Mucosa of descending colon (tissue), 3 donors: ENCODE measurements at regions not wholly inside any gene's neighbourhood (a gene's known extent, or its start where the extent isn't known, plus 50 kb on each side); places are given as distances from the start of the nearest gene placed in this dataset.

Experiments
- ATAC-seq: fragments of 200-7000 bp; cut with Tn5 transposase; one replicate; pipeline ENCODE4 v1.9.1; 2020; ENCODE audit warnings: mild to moderate bottlenecking, moderate library complexity
- DNase-seq, 3 donors: peaks; one replicate each; pipeline ENCODE4 v3.0.0-alpha.2; 2020
- H3K36me3 ChIP-seq: fragments of 200-600 bp; one replicate; pipeline ENCODE4 v1.8.0; 2021; ENCODE audit warnings: low read depth, mild to moderate bottlenecking
- H3K4me1 ChIP-seq: fragments of 200-600 bp; one replicate; pipeline ENCODE4 v1.8.0; 2021; ENCODE audit warnings: low read depth, mild to moderate bottlenecking
- H3K4me3 ChIP-seq: fragments of 200-600 bp; one replicate; pipeline ENCODE4 v1.8.0; 2021; ENCODE audit warnings: mild to moderate bottlenecking
- H3K9me3 ChIP-seq: fragments of 200-600 bp; one replicate; pipeline ENCODE4 v1.8.0; 2021; ENCODE audit warnings: mild to moderate bottlenecking
- CTCF ChIP-seq: fragments of 200-600 bp; IDR thresholded peaks from one replicate; pipeline ENCODE4 v1.8.0; 2022; ENCODE audit warnings: antibody characterized with exemption, mild to moderate bottlenecking
- intact Hi-C, 2 donors: fragments of 100-400 bp; cut with DNase I in 1 of 2; cut with micrococcal nuclease in 1 of 2; formaldehyde crosslinking; loops; one replicate each; pipeline versions ENCODE4 v1.11.0 to v1.11.1; 2022; cut with DNase I, micrococcal nuclease
- donor health status: DM: no; HTN: no; CAD: no; lungs with moderate emphysema.
- donor health status: DM: no; HTN: no; CAD: no.
- donor health status: DM: no; HTN: yes; CAD: no.

DNA sequence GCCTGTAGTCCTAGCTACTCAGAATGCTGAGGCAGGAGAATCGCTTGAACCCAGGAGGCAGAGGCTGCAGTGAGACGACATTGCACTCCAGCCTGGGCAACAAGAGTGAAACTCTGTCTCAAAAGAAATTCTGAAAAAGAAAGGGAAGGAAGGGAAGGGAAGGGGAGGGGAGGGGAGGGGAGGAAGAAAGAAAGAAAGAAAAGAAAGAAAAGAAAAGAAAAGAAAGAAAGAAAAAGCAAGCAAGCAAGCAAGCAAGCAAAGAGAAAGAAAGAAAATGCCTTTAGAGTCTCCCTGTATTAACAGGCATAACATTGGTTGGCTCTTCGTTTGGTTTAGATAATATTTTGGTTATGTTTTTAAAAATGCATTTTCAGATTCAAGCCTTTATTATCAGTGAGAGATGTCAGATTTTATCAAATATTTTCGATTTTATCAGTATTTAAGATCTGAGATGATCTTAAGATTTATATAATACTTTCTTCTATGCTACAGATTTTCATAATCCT is 281.1 kb downstream of the NPIPA8 start:
- no peak for TF ChIP-seq CTCF
- Histone ChIP-seq H3K4me1 (no peaks in the 10 kb centered on the region), H3K4me3 (no peak overlapping the region), H3K36me3 (no peaks in the 10 kb centered on the region), H3K9me3 (no peaks in the 10 kb centered on the region)
- no peak for ATAC-seq
- intact Hi-C loops = no loop called here
- DNase-seq = no peak

- intact Hi-C loops = no loop called here
- no peaks in the 10 kb centered on the region for H3K36me3 ChIP-seq
- ATAC-seq = peak; percentile 18
- no peak overlapping the region for H3K4me3 ChIP-seq
- no peak for TF ChIP-seq CTCF
- H3K4me1 ChIP-seq = peaks cover 12% of the 10 kb centered on the region
- no peaks in the 10 kb centered on the region for H3K9me3 ChIP-seq
- peak in 2 of 3 donors; percentile 31 to 46 for DNase-seq
These were observed 285.8 kb downstream of the NPIPA8 start for GRCh38 chr16:18050777-18051176.

DNA sequence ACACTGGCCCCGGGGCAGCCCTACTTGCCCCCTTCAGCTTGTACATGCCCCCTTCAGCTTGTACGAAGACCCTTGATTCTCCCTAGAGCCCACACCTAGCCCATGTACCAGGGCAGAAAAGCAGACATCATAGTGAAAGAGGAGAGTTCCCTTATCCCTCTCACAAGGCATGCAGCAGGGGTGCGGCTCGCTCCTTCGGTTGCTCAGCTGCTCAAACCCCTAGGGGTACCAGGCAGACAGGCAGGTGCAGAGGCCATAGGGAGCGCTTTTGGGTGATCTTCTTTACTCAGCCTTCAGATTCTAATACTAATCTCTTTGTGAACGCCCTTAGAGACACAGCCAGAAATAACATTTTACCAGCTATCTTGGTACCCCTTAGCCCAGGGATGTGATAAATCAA is 286.3 kb downstream of the NPIPA8 start:
- intact Hi-C loops = no loop called here
- Histone ChIP-seq H3K36me3 (no peaks in the 10 kb centered on the region), H3K4me3 (no peak overlapping the region), H3K9me3 (no peaks in the 10 kb centered on the region), H3K4me1 (peaks cover 12% of the 10 kb centered on the region)
- DNase-seq = no peak
- TF ChIP-seq CTCF = no peak
- no peak for ATAC-seq

GRCh38 chr16:18049547-18050133 is 286.9 kb downstream of the NPIPA8 start:
- Histone ChIP-seq H3K4me3 (no peak overlapping the region), H3K36me3 (no peaks in the 10 kb centered on the region), H3K4me1 (peaks cover 12% of the 10 kb centered on the region), H3K9me3 (no peaks in the 10 kb centered on the region)
- ATAC-seq (peak; percentile 76), DNase-seq (peak in 1 of 3 donors; percentile 23)
- TF ChIP-seq CTCF = no peak
- intact Hi-C loops = no loop called here

DNA sequence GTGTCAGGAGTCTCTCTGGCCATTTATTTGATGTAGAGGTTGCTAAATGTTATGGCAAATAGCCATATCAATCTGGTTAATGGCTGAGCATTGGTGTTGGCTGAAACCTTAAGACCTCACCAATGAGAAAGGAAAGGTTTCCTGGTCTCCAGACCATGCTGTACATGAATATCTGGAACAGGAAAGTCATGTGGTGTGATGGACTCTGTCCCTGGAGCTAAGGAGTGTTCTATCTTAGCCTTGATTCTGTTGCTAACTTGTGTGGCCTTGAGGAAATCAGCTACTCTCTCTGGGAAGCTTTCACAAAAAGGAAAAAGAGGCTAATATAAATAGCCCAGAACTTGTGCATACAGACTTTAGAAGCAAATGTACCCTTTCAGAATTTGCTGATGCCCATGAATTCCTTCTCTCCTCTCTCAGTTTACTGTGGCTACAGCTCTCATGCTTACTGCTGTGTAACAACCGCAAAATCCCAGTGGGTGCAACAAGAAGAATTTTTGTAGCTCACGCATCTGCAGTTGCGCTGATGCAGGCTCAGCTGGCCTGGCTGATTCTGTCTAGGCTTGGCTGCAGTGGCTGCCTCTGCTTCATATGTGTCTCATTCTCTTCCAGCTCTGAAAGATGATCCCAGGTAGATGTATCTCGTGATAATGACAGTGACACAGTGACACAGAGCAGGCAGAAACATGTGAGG is 287.5 kb downstream of the NPIPA8 start:
- intact Hi-C loops = no loop called here
- H3K4me1 ChIP-seq = peaks cover 12% of the 10 kb centered on the region
- no peak overlapping the region for H3K4me3 ChIP-seq
- no peak for TF ChIP-seq CTCF
- H3K9me3 ChIP-seq = no peaks in the 10 kb centered on the region
- DNase-seq = peak in 1 of 3 donors; percentile 45
- no peaks in the 10 kb centered on the region for H3K36me3 ChIP-seq
- peak; percentile 85 for ATAC-seq
